Skeletal muscle tissue (tissue), 3 donors: ENCODE measurements at regions not wholly inside any gene's neighbourhood (a gene's known extent, or its start where the extent isn't known, plus 50 kb on each side); places are given as distances from the start of the nearest gene placed in this dataset.
"Not testable (repeated sequence)": the region's sequence is repeated elsewhere in the genome, so short reads cannot be mapped to it uniquely, and the experiment has no call there.

Experiments
- H3K27ac ChIP-seq: one replicate; pipeline ENCODE4 v1.7.0; 2013; ENCODE audit warnings: mild to moderate bottlenecking, low read depth, low read length, inconsistent platforms
- H3K27me3 ChIP-seq, 3 donors: one replicate each; pipeline ENCODE4 v1.7.0; 2013; ENCODE audit warnings: low read length in 3 of 3; ENCODE audit not compliant: control insufficient read depth in 3 of 3, insufficient read depth in 3 of 3
- H3K36me3 ChIP-seq, 3 donors: one replicate each; pipeline ENCODE4 v1.7.0; 2013; ENCODE audit warnings: low read length in 3 of 3; ENCODE audit not compliant: control insufficient read depth in 3 of 3, insufficient read depth in 3 of 3
- H3K4me1 ChIP-seq, 3 donors: one replicate each; pipeline ENCODE4 v1.7.0; 2013; ENCODE audit warnings: low read length in 3 of 3, mild to moderate bottlenecking in 3 of 3; ENCODE audit not compliant: control insufficient read depth in 3 of 3, insufficient read depth in 3 of 3
- H3K4me3 ChIP-seq, 3 donors: one replicate each; pipeline ENCODE4 v1.7.0; 2013; ENCODE audit warnings: low read length in 3 of 3
- H3K9ac ChIP-seq, 3 donors: one replicate each; pipeline ENCODE4 v1.7.0; 2013; ENCODE audit warnings: low read length in 3 of 3, mild to moderate bottlenecking in 3 of 3, moderate library complexity in 2 of 3, low read depth in 1 of 3
- H3K9me3 ChIP-seq, 3 donors: one replicate each; pipeline ENCODE4 v1.7.0; 2013; ENCODE audit warnings: low read length in 3 of 3; ENCODE audit not compliant: control insufficient read depth in 3 of 3
- donor health status: Osteomylitis.

GRCh38 chr7:57198801-57199200 is 66.6 kb upstream of the ZNF479 start:
- no peak overlapping the region for H3K4me3 ChIP-seq
- H3K27me3 ChIP-seq: no peaks in the 10 kb centered on the region
- H3K4me1 ChIP-seq: no peaks in the 10 kb centered on the region
- H3K9ac ChIP-seq: no peak overlapping the region
- H3K36me3 ChIP-seq: no peaks in the 10 kb centered on the region
- H3K9me3 ChIP-seq: peaks cover 0 to 16% (median 2%) of the 10 kb centered on the region in 3 donors
- no peak overlapping the region for H3K27ac ChIP-seq

- no peaks in the 10 kb centered on the region for H3K36me3 ChIP-seq
- no peak overlapping the region for H3K4me3 ChIP-seq
- peaks cover 0 to 16% (median 2%) of the 10 kb centered on the region in 3 donors for H3K9me3 ChIP-seq
- H3K9ac ChIP-seq: no peak overlapping the region
- H3K4me1 ChIP-seq: no peaks in the 10 kb centered on the region
- H3K27ac ChIP-seq: no peak overlapping the region
- H3K27me3 ChIP-seq: no peaks in the 10 kb centered on the region
Measured at GRCh38 chr7:57199252-57199651, 67.0 kb upstream of the ZNF479 start.

- Histone ChIP-seq H3K9me3 (peaks cover 1 to 16% (median 5%) of the 10 kb centered on the region in 3 donors), H3K27me3 (no peaks in the 10 kb centered on the region), H3K4me3 (no peak overlapping the region), H3K36me3 (no peaks in the 10 kb centered on the region), H3K27ac (no peak overlapping the region), H3K9ac (no peak overlapping the region), H3K4me1 (no peaks in the 10 kb centered on the region)
Measured at GRCh38 chr7:57201021-57201894, 69.0 kb upstream of the ZNF479 start.

GRCh38 chr7:57201895-57202210 is 69.6 kb upstream of the ZNF479 start:
- H3K9me3 ChIP-seq: peaks cover 4 to 16% (median 5%) of the 10 kb centered on the region in 3 donors
- no peak overlapping the region for H3K4me3 ChIP-seq
- H3K9ac ChIP-seq: no peak overlapping the region
- no peak overlapping the region for H3K27ac ChIP-seq
- H3K4me1 ChIP-seq: no peaks in the 10 kb centered on the region
- H3K36me3 ChIP-seq: no peaks in the 10 kb centered on the region
- no peaks in the 10 kb centered on the region for H3K27me3 ChIP-seq

GRCh38 chr7:57202274-57202673 is 70.0 kb upstream of the ZNF479 start:
- no peaks in the 10 kb centered on the region for H3K27me3 ChIP-seq
- H3K36me3 ChIP-seq: no peaks in the 10 kb centered on the region
- H3K4me1 ChIP-seq: no peaks in the 10 kb centered on the region
- peaks cover 4 to 16% (median 5%) of the 10 kb centered on the region in 3 donors for H3K9me3 ChIP-seq
- no peak overlapping the region for H3K4me3 ChIP-seq
- no peak overlapping the region for H3K27ac ChIP-seq
- H3K9ac ChIP-seq: no peak overlapping the region

- Histone ChIP-seq H3K9ac (no peak overlapping the region), H3K4me3 (no peak overlapping the region), H3K9me3 (peaks cover 4 to 16% (median 5%) of the 10 kb centered on the region in 3 donors), H3K4me1 (no peaks in the 10 kb centered on the region), H3K27me3 (no peaks in the 10 kb centered on the region), H3K36me3 (no peaks in the 10 kb centered on the region), H3K27ac (no peak overlapping the region)
Measured at GRCh38 chr7:57203161-57203791, 71.0 kb upstream of the ZNF479 start.

GRCh38 chr7:57203858-57204257 is 71.6 kb upstream of the ZNF479 start:
- H3K4me1 ChIP-seq, H3K4me3 ChIP-seq, H3K36me3 ChIP-seq, H3K27ac ChIP-seq, H3K27me3 ChIP-seq, H3K9ac ChIP-seq: not testable (repeated sequence)
- H3K9me3 ChIP-seq: peaks cover 4 to 16% (median 5%) of the 10 kb centered on the region in 3 donors

GRCh38 chr7:57204411-57204811 is 72.2 kb upstream of the ZNF479 start:
- Histone ChIP-seq H3K4me1 (no peaks in the 10 kb centered on the region), H3K36me3 (no peaks in the 10 kb centered on the region), H3K9me3 (peaks cover 4 to 16% (median 5%) of the 10 kb centered on the region in 3 donors), H3K27ac (no peak overlapping the region), H3K27me3 (no peaks in the 10 kb centered on the region), H3K4me3 (no peak overlapping the region), H3K9ac (no peak overlapping the region)

- Histone ChIP-seq H3K9me3 (peaks cover 4 to 16% (median 5%) of the 10 kb centered on the region in 3 donors), H3K36me3 (no peaks in the 10 kb centered on the region), H3K27ac (no peak overlapping the region), H3K4me1 (no peaks in the 10 kb centered on the region), H3K4me3 (no peak overlapping the region), H3K27me3 (no peaks in the 10 kb centered on the region), H3K9ac (no peak overlapping the region)
Measured at GRCh38 chr7:57205000-57205399, 72.8 kb upstream of the ZNF479 start.

- no peak overlapping the region for H3K4me3 ChIP-seq
- no peaks in the 10 kb centered on the region for H3K4me1 ChIP-seq
- no peak overlapping the region for H3K27ac ChIP-seq
- H3K9me3 ChIP-seq: peaks cover 4 to 9% (median 5%) of the 10 kb centered on the region in 3 donors
- no peak overlapping the region for H3K9ac ChIP-seq
- no peaks in the 10 kb centered on the region for H3K27me3 ChIP-seq
- H3K36me3 ChIP-seq: no peaks in the 10 kb centered on the region
Measured at GRCh38 chr7:57207836-57208235, 75.6 kb upstream of the ZNF479 start.
